Lower leg skin (tissue), 3 donors: ENCODE measurements at regions not wholly inside any gene's neighbourhood (a gene's known extent, or its start where the extent isn't known, plus 50 kb on each side); places are given as distances from the start of the nearest gene placed in this dataset.

Source experiments
- POLR2A ChIP-seq, 2 donors: fragments of 450-650 bp; IDR thresholded peaks; one replicate each; pipeline ENCODE4 v1.6.1; 2016 to 2017; ENCODE audit warnings: antibody characterized with exemption in 2 of 2, mild to moderate bottlenecking in 1 of 2, moderate library complexity in 1 of 2
- TF ChIP-seq, protein P1 (sequence below), 3 donors: fragments of 450-650 bp; IDR thresholded peaks; one replicate each; pipeline ENCODE4 v1.5.1; 2016; ENCODE audit warnings: antibody characterized with exemption in 3 of 3, mild to moderate bottlenecking in 3 of 3, moderate library complexity in 2 of 3

DNA sequence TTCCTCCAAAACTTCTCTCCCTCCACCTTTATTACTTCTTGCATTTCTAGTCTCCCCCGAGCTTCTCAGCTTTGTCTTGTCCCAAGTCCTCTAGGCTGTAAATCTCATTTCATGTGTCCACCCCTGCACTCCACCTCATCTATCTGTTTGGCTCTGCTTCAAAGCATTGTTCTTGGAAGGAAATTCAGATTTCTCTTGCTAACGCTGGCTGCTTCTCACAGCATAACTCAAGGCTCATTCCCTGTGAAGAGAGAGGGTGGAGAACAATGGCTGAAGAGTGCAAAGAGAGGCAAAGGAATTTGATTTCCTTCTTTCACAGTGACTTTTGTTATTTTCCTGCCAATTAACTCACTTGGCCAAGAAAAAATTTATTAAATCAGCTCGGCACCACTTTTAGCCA, 476.5 kb downstream of the TMEM114 start:
- TF ChIP-seq, protein P1, sequence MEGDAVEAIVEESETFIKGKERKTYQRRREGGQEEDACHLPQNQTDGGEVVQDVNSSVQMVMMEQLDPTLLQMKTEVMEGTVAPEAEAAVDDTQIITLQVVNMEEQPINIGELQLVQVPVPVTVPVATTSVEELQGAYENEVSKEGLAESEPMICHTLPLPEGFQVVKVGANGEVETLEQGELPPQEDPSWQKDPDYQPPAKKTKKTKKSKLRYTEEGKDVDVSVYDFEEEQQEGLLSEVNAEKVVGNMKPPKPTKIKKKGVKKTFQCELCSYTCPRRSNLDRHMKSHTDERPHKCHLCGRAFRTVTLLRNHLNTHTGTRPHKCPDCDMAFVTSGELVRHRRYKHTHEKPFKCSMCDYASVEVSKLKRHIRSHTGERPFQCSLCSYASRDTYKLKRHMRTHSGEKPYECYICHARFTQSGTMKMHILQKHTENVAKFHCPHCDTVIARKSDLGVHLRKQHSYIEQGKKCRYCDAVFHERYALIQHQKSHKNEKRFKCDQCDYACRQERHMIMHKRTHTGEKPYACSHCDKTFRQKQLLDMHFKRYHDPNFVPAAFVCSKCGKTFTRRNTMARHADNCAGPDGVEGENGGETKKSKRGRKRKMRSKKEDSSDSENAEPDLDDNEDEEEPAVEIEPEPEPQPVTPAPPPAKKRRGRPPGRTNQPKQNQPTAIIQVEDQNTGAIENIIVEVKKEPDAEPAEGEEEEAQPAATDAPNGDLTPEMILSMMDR (IDR thresholded peaks at IDR 0.05) = no peak
- TF ChIP-seq POLR2A (IDR thresholded peaks at IDR 0.05) = no peak
